ENCODE measurements at regions not wholly inside any gene's neighbourhood (a gene's known extent, or its start where the extent isn't known, plus 50 kb on each side); places are given as distances from the start of the nearest gene placed in this dataset.

- TF ChIP-seq POLR2AphosphoS5 (IDR thresholded peaks at IDR 0.05; ENCODE audit: low read depth, low read length) (no peak), POLR2A (IDR thresholded peaks at IDR 0.05; ENCODE audit: low read depth, low read length) (no peak), TAF1 (IDR thresholded peaks at IDR 0.05; ENCODE audit: borderline replicate concordance, low read depth, low read length) (no peak)
These were observed 67.3 kb upstream of the ADTRP start for GRCh38 chr6:11845664-11846577.
